Myocyte (in vitro differentiated cells): ENCODE measurements at regions not wholly inside any gene's neighbourhood (a gene's known extent, or its start where the extent isn't known, plus 50 kb on each side); places are given as distances from the start of the nearest gene placed in this dataset.
"Not testable (repeated sequence)": the region's sequence is repeated elsewhere in the genome, so short reads cannot be mapped to it uniquely, and the experiment has no call there.

Experiments used
- DNase-seq: peaks from one replicate; pipeline ENCODE4 v3.0.0-alpha.2; 2012; ENCODE audit warnings: low read depth

DNA sequence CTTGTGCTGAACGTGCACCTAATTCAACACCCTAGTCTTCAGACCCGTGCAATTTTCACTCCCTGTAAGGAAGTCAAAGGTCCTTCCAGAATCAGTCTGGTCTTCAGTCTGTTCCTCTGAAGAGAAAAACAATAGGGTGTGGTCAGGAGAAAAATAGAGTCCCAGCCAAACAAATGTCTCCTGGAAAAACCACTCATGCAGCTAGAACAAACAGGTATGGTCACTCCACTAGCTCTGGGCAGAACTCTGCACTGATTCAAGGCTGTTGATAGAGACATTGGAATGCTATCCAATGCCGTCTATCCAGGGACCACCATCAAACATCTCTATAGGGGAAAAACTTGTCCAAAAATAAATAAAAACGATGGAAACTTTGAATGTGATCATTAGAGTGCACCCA is 81.8 kb upstream of the MAP3K1 start:
- DNase-seq: no peak

DNA sequence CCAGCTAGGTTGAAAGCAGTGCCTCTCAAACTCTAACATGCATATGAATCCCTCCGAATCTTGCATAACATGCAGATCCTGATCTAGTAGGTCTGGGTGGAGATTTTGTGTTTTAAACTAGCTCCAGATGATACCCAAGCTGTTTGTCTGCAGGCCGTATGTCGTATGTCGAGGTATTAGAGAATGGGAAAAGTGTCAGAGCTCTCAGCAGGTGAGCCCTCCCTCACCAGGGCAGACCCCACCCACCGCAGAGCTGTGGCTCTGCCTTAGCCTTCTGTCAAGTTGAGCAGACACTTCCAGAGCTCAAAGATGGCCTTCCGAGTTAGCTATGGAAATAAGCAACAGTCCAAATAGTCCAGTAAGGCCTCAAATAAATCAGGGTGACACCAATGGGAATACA is 83.2 kb upstream of the MAP3K1 start:
- DNase-seq: no peak

DNA sequence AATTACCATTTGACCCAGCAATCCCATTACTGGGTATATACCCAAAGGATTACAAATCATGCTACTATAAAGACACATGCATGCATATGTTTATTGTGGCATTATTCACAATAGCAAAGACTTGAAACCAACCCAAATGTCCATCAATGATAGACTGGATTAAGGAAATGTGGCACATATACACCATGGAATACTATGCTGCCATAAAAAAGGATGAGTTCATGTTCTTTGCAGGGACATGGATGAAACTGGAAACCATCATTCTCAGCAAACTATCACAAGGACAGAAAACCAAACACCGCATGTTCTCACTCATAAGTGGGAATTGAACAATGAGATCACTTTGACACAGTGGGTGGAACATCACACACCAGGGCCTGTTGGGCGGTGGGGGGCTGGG is 83.9 kb upstream of the MAP3K1 start:
- DNase-seq: not testable (repeated sequence)

DNA sequence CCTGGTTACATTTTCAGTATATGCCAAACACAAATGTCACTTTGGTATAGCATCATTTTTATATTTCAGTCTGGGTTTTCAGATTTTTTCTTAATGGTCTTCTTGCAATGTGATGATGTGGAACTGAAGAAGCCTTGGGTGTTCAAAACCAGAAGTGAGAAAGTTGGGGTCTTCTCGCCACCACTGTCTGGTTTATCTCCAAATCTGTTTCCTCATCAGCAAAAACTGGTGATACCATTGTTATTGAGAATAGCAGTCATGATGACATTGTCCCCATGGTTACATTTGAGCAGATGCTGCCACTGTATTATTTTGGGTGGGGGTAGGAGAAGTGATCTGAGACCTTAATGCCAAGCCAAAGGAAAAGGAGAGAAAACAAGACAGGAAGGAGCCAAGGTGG is 85.9 kb upstream of the MAP3K1 start:
- DNase-seq: no peak

DNA sequence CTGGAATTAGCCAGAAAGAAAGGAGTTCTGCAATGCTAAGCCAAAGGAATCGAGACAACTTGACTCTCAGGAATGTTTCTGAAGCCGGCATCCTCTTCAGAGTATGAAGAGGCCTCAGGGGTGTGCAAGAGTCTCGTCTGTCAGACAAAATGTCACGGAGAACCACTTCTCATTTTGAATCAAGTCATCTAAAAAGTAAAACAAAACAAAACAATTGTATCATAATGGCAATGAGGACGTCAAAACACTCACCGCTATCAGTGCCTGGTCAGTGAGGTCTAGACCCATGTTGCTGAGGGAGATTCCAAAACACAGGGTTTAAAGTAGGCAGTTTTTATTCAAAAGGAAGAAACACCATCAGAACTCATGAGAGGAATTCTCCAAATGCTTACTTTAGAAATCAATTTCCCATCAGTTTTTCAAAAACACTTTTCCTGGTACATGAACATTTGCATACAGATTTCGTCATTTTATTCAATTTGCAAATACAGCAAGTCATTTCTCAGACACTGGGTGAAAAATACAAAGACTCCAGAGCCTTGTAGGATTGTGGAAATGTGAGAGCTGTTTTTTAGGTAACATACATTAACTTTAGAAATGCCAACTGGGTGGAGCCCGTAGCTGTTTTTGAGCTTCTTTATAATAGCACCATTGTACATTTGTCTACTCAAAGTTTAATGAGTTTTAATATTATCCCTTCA is 89.5 kb upstream of the MAP3K1 start:
- DNase-seq: no peak

DNA sequence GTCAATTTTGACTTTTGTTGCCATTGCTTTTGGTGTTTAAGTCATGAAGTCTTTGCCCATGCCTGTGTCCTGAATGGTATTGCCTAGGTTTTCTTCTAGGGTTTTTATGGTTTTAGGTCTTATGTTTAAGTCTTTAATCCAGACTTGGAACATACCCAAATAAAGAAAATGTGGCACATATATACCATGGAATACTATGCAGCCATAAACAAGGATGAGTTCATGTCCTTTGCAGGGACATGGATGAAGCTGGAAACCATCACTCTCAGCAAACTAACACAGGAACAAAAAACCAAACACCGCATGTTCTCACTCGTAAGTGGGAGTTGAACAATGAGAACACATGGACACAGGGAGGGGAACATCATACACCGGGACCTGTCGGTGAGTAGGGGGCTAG is 90.5 kb upstream of the MAP3K1 start:
- not testable (repeated sequence) for DNase-seq

DNA sequence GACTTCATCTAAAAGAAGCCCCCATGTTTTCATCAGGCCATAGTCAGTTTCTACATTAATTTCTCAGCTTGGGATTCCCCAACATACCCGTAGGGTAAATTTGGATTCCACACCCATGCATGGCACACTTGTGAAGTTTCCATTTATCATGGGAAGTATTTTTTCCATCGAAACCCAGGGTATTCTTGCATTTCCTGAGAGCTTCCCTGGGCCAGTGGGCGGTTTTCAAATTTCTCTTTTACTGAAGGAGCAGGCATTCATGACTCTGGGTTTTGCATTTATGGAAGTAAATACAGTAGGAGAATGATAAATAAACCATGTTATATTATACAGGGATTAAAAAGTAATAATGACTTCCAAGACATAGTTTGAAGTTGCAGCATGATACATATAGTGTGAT is 93.0 kb upstream of the MAP3K1 start:
- no peak for DNase-seq

DNA sequence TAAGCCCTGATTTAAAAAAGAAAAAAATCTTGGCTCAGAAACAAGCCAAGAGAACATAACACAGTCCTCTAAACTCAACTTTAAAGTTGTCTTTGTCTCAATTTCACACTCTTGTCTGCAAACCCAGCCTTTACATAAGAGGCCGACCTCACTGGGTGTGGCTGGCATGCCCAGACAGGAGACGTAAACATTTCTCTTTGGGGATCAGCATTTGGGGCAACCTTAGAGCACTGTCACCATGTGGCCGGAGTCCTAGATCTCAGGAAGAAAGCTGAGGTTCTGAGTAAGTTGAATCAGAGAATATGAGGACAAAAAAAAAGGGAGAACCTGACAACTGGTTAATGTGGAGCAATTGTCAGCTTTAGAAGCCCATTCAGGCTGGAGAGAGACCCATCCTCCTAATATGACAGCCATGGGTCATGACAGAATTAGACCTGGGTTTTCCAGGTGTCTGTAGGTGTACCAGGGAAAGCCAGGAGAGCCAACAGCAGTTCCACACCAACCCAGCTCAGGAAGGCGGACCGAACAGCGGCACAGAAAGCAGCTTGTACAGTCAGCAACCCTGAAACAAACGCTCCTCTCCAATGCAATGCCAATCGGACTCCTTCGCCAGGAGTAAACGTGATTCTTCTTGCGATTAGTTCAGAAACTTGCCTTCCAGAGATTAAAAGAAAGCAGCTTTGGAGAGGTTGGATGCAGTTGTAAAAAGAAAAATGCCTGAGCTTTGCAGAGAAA is 97.9 kb upstream of the MAP3K1 start:
- DNase-seq: no peak

DNA sequence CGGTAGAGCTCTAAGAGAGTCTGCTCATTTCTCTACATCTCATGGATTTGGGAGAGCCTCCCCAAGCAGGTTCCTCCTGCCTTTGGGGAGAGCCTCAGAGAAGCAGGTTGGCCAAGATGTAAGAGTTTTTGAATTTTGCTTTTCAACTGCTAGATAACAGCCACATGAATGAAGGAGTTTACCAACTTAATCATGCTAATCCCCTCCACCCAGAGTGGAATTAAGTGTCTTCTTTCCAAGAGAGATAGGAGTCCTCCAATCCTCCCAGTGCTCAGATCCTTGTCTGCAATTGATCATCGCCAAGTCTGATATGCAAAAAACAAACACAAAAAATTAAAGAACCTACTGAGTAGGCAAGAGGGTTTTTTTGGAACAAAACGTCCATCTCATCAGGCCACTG is 99.4 kb upstream of the MAP3K1 start:
- DNase-seq: no peak

DNA sequence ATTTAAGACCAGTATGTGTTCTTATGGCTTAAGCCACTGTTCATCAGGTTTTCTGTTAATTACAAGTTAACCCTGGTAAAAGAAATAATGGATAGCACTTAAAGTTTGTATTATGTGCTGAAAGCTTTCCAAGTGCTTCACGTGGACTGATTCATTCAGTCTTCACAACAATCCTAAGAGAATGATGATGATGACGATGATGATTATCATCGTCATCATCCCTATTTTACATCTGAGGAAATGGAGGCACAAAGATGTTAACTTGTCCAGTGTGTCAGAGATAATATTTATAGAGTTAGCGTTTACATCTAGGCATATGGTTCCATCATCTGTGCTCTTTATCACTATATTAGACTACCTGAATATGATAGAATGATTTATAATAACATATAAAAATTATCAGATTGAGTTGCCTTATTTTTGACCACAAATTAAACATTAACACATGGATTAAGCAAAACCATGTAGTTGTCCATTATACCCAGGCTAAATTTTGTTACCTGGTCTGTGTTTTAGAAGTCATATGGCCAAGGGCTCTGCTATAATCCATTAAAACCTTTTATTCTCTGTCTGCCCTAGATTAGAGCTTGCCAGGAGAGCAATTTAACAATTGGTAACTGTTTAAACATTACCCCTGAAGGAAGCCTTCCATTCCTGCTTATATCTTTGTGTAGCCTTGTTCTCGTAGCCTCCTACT is 102.3 kb upstream of the MAP3K1 start:
- DNase-seq: no peak

DNA sequence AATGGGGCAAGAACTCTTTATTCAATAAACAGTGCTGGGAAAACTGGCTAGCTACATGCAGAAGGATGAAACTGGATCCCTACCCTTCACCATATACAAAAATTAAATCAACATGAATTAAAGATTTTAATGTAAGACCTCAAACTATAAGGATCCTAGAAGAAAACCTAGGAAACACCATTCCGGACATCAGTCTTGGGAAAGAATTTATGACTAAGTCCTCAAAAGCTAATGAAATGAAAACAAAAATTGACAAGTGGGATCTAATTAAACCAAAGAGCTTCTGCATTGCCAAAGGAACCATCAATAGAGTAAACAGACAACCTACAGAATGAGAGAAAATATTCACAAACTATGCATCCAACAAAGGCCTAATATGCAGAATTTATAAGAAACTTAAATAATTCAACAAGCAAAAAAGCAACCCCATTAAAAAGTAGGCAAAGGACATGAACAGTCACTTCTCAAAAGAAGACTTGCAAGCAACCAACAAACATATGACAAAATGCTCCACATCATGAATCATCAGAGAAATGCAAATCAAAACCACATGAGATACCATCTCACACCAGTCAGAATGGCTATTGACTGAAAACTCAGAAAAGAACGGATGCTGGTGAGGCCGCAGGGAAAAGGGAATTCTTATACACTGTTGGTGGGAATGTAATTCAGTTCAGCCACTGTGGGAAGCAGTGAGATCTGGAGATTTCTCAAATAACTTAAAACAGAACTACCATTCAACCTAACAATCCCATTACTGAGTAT is 104.3 kb upstream of the MAP3K1 start:
- no peak for DNase-seq

DNA sequence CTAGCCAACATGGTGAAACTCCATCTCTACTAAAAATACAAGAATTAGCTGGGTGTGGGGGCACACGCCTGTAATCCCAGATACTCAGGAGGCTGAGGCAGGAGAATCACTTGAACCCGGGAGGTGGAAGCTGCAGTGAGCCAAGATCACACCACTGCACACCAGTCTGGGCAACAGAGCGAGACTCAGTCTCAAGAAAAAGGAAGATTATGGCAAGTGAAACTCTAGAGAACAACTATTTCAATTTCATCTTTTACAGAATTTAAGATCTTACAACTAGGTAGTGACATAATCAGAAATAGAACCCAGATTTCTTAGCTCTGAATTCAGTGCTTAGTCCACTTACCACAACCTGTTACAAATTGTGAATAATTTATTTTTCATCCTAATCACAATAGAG is 108.8 kb upstream of the MAP3K1 start:
- DNase-seq: no peak

DNA sequence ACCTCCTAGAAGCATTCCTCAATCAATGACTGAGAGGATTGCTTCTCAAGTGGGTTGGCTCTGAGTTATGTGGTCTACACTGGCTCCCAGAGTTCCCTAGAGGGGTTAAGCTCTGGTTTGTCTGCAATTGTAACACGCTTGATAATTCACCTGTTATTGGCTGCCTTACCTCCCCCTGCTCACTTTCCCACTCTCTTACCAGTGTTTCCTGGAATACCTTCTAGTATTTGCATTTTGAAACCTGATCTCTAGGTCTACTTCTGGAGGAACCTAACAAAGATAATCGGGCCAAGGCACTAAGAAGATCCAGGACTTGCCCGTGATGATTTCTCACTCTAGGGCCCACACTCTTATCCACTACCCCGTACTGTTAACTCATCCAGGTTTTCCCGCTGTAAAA is 110.1 kb upstream of the MAP3K1 start:
- DNase-seq: no peak

DNA sequence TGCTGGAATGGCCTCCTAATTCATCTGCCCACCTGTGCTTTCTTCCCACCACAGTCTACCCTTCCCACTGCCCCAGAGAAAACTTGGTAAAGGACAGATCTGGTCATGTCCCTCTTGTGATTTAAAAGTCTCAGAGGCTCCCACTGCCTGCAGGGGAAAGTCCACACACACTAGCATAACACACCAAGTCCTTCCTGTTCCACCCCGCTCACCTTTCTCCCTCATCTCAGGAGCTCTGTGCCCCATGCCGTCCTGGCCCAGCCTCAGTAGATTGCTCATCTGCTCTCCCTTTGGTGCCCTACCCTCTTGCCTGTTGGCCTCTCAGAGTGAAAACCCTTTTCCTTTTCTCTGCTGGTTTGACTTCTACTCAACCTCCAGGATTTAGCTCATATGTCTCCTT is 111.4 kb upstream of the MAP3K1 start:
- DNase-seq: no peak

DNA sequence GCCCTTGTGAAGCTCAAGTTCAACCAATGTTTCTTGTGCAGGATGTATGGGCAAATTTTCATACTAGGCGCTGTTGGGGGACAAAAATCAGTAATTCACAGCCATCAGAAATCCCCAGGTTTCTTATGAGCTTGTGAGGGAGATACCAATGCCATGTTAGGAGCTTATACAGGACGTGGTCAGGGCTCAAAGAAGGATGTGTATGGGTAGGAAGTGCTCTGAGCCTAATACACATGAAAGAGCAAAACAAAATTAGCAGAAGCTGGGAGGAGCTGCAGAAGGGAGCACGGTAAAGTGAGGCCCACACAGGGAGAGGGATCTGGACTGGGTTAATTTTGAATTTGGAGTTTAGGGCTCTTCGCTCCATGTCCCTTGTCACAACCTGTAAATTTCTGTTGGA is 114.6 kb upstream of the MAP3K1 start:
- DNase-seq: no peak

DNA sequence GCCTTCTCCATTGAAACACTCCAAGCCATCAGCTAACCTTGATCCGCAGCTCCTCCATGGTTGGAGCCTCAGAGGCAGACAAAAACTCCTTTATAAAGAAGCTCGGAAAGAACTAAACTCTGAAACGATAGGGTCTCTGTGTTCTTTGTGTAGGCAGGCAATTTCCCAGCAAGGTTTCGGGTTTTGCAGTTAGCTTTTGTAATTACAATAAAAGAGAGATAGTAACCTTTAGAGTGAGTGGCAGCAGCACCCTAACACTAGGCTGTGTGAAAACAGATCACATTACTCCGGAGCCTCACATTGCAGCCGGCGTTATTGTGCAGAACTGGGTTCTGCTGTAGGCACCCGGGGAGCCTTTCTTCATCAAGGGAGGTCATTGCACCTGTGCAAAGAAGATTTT is 115.8 kb upstream of the MAP3K1 start:
- no peak for DNase-seq

DNA sequence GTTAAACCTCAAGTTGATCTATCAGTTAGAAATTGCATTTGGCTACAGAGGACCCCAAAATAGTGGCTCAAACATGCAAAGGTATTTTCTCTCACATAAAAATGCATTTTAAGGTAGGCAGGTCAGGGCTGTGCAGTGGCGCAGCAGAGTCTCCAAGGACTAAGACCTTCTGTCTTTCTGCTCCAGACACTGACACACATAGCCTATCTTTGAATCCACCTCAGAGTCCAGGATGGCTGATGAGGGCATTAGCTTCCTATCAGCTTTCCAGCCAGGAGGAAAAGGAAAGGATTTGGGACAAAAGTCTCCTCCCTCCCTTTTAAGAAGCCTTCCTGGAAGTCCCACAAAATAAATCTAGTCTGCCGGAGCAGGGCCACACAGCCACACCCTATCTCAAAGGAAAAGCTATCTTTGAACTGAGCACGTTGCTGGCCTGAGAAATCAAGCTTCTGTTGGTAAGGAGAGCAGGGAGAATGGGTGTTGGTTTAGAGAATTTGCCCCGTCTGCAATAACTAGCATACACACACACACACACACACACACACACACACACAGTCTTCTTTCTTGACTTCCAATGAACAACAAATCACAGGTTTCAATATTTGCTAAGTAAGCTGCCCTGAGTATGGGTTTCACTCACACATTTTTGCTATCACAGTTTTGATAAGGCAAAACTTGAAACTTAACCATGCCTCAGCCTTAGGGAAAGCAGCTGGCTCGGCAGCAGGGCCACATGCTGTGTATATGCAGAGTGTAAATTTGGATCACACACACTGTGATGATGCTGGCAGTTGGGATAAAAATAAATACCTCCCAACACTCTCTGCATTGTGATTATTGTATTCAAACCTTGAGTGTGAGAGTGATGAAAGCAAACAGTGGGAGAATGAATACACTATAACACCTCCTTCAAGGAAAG is 116.6 kb upstream of the MAP3K1 start:
- peak; percentile 7 for DNase-seq

DNA sequence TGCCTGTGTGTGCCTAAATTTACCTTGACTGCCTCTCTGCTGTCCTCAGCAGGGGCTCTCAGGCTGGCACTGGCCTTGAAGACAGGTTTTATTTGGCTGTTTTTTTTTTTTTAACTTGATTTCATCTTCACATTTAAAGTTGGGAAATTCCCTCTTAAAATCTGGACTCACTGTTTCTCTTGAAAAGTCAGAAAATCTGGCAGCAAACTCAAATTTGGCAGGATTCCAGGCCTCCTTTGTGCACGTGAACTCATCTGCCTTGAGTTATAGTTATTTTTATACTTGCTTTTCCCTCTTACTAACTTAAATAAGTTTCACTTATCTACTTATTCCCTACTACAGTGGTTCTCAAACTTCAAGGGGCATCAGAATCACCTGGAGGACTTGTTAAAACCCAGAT is 118.4 kb upstream of the MAP3K1 start:
- no peak for DNase-seq

DNA sequence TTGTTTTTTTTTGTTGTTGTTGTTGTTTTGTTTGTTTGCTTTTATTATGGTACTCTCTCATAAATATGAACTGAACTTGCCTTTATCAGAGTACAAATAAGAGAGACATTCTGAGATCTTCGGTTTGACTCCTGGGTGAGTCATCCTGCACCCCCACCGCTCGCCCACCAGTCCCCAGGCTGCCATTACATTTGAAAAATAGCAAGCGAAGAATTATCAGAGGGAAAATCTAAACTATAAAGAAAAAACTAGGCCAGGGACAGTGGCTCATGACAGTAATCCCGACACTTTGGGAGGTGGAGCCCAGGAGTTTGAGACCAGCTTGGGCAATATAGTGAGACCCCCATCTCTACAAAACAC is 122.1 kb upstream of the MAP3K1 start:
- no peak for DNase-seq

DNA sequence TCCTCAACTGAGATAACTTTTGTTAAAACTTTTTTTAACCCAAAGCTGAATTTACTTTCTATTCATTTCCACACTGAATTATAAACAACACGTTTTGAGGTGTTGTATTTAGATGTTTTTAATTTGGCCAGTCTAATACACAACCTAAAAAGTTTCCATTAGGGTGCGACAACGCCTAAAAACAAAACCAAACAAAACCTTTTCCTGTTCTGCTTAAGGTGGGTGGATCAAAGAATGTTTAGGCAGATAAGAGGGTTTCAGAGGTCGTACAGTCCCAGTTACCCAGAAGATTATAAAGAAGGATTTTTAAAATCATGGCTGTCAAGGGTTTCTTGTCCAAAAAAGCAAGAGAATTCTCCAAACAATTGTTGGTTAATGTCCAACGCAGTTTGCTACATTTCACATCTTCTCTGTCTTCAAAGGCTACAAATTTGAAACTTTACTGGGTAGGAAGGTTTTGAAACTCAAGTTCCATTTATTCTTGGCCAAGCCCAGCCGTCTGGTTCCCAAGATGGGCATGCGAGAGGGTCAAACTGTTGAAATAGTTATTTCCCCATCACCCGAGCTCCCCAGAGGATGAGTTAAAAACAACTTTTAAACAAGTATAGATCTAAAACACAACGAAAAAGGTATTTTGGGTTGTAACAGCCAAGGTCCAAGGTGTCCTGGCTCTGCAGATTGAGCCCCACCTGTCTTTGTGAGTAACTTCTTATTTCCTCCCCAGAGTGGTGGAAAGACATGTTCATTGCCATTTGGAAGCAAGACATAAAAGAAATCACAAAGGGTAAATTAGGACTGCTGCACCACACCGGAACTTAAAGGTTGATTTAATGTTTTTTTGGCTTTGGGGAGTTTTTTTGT is 122.8 kb upstream of the MAP3K1 start:
- no peak for DNase-seq
